Adrenal gland (tissue), 5 donors: ENCODE measurements at regions not wholly inside any gene's neighbourhood (a gene's known extent, or its start where the extent isn't known, plus 50 kb on each side); places are given as distances from the start of the nearest gene placed in this dataset.

Source experiments
- POLR2A ChIP-seq, 2 donors: fragments of 450-650 bp; IDR thresholded peaks; one replicate each; pipeline ENCODE4 v1.6.1; 2017; ENCODE audit warnings: antibody characterized with exemption in 2 of 2, mild to moderate bottlenecking in 2 of 2, moderate library complexity in 1 of 2
- TF ChIP-seq, protein P1 (sequence below), 6 experiments: fragments of 450-650 bp in 4 of 6; fragments of 200-600 bp in 2 of 6; sonication (generic) in 1 of 6; IDR thresholded peaks; 1 replicate in 5 of 6; 2 replicates in 1 of 6; pipeline versions ENCODE4 v1.5.1 to v1.8.0; 2016 to 2021; ENCODE audit warnings: antibody characterized with exemption in 6 of 6, mild to moderate bottlenecking in 2 of 6, moderate library complexity in 1 of 6
- donor health status: DM: no; HTN: no; CAD: no.

DNA sequence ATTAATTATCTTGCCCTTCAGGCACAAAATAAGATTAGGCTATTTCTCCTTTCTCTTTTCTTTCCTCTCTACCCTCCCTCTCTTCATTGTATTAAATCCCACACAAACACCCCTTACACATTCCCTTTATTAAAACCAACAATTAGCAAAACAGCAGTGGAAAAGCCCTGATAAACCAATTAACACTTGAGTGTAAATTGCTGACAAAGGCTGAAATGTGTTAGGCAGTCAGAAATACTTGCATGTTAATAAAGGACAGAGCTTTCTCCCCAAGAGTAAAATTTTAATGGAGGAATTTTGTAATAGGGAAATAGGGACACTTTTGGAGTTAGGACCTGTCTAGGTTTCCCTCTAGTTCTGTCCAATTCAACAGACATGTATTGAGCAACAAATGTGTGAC is 370.9 kb downstream of the MRPS30 start:
- TF ChIP-seq, protein P1, sequence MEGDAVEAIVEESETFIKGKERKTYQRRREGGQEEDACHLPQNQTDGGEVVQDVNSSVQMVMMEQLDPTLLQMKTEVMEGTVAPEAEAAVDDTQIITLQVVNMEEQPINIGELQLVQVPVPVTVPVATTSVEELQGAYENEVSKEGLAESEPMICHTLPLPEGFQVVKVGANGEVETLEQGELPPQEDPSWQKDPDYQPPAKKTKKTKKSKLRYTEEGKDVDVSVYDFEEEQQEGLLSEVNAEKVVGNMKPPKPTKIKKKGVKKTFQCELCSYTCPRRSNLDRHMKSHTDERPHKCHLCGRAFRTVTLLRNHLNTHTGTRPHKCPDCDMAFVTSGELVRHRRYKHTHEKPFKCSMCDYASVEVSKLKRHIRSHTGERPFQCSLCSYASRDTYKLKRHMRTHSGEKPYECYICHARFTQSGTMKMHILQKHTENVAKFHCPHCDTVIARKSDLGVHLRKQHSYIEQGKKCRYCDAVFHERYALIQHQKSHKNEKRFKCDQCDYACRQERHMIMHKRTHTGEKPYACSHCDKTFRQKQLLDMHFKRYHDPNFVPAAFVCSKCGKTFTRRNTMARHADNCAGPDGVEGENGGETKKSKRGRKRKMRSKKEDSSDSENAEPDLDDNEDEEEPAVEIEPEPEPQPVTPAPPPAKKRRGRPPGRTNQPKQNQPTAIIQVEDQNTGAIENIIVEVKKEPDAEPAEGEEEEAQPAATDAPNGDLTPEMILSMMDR (IDR thresholded peaks at IDR 0.05): no peak
- no peak for TF ChIP-seq POLR2A (IDR thresholded peaks at IDR 0.05)
